GOT3 (cell line): ENCODE measurements at regions not wholly inside any gene's neighbourhood (a gene's known extent, or its start where the extent isn't known, plus 50 kb on each side); places are given as distances from the start of the nearest gene placed in this dataset.

Experiments
- DNase-seq: peaks from one replicate; lab custom pipeline; 2025; ENCODE audit warnings: mixed read lengths; lab: John Stamatoyannopoulos, UW

DNA sequence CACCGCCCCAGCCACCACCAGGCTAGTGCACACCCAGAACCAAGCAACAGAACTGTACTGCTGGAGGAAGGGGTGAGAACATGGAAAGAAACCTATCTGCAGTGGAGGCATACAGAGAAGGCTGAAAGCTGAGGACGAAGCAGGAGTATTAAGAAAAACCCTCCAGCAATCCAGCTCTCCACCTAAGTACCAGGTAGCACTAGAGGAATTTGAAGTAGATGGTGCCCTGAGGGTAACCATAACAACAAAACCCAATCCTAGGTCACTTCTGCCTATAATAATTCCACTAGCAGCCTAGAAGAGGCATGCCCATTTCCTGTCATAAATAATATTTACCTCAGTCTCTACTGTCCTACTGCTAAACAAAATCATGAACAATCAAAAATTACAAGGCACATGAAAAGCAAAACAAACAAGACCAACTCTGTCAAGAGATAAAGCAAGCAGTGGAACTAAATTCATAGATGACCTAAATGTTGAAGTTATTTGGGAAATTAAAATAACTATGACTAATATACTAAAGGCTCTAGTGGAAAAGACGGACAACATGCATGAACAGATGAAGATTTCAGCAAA lies 51.1 kb downstream of the HYCC1 start:
- no peak for DNase-seq

DNA sequence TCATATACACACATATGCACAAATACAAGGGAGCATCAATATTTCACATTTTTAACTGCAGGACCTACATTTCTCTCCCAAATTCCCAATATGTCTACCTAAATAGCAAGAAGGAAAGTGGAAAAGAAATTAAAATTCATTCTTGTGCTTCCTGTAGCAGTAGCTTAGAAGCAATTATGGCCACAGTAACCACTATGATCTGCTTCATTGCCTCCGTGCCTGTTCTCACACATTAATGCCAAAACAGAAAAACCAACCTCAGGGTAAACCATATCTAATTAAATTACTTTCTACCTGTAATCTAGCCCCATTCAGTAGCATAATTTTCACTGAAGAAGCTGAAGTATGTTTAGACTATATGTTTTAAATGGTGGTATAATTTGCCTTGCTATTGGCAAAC lies 55.2 kb downstream of the HYCC1 start:
- DNase-seq, result no peak

DNA sequence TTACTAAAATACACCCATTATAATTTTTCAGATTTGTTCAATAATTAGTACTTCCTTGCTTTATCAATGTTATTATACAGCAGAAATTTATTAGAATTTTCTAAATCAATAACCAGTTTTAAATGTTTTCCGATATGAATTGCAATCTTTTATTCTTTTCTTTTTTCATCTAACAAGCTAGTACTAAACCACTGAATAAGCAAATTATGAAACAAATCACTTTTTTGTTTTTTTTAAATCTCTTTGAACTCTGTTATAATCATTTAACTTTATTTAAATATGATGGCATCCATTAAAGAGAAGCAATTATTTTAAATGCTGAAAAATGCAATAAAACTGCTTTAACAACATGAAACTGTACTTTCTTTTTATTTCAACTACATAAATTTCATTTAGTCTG lies 59.7 kb downstream of the HYCC1 start:
- no peak for DNase-seq

DNA sequence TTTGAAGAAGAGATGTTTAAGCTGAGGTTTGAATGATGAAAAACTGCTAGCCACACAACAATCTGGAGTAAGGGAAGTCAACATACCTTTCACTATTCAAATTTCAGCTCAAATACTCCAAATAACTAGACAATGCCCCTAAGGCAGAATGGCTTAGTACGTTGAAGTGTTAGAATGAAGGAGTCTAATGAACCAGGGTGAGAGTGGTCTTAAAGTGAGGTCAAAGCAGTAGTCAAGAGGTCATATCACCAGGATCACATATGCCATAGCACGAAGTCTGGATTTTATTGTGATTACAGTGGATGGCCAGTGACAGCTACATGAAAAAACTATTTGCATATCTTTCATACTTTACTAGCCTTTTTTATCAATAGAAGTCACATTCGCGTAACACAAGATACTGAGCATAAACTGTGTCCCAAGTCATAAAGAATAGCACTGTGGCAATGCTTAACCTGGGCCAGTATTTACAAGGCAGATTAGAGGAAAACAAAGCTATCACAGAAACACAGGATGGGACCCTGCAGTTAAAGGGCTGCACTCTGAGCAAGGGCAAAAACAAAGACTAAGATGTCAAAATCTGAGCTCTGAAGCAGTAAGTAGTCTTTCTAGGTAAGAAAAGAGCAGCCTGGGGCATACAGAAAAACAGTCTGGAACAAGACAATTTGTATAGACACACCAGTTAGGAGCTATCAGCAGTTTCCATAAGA lies 61.5 kb downstream of the HYCC1 start:
- DNase-seq, result no peak

DNA sequence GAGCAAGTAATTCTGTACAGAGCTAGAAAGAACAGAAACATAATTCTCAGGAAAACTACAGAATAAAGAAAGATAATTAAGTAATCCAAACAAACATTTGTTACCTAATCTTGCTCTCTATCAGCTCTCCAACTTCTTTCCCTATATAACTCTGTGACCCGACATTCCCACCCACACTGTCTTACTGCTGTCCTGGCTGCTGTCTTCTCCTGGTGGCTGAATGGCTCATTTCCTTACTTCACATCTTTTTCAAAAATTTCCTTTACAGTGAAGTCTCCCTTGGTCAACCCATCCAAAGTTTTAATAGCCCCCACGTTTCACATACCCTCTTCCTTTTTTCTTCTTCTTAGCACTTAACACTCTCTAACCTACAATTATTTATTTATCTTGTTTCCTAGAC lies 64.0 kb downstream of the HYCC1 start:
- no peak for DNase-seq

DNA sequence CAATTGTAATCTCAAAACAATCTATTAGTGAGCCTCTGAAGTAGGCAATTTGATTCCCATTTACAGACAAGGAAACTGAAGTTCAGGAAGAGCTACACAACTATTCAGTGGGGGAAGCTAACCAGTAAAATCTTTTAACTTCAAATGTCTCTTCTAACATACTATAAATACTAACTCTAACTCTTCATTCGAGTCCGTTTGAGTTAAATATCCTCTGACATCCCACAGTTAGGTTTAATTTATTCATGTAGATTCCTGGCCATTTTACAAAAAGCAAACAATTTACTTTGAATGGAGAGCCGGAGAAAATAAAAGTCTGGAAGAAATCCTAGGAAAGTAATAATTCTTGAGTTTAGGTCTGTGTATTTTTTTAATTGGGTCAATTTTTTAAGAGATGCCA lies 64.7 kb downstream of the HYCC1 start:
- no peak for DNase-seq

DNA sequence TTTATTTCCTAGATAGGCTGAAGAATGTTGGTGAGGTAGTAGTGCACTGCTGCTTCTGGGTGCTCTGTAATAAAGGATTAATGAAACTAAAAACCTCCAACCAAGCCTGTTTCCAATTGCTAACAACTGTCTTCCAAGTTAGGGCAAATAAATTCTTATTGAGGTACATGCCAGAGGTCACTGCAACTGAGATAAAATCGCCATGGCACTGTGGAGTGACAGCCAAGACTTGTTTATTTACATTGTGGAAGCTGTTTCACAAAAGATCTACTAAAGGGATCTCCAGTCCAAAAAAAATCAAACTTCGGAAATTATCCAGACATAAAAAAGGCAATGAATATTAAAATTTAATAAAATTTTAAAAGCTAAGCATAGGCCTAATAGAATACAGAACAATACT lies 65.2 kb downstream of the HYCC1 start:
- DNase-seq, result no peak

DNA sequence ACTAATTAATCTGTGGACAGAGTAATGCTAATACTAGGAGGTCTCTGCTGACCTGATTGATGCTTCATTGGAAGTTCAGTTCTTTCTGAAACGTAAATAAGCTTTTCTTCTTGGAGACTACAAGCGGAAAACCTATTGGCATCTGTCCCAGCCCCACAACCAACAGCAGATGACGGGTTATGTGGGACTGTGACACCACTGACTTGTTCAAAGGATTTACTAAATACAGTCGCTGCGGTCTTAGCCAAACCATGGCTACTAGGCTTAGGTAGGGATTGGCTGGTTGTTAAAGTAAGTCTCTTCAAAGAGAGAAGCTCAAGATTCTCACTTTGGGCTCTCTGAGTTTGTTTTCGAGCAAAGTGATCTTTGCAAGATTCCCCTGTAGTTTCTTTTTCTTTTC lies 68.3 kb downstream of the HYCC1 start:
- no peak for DNase-seq

DNA sequence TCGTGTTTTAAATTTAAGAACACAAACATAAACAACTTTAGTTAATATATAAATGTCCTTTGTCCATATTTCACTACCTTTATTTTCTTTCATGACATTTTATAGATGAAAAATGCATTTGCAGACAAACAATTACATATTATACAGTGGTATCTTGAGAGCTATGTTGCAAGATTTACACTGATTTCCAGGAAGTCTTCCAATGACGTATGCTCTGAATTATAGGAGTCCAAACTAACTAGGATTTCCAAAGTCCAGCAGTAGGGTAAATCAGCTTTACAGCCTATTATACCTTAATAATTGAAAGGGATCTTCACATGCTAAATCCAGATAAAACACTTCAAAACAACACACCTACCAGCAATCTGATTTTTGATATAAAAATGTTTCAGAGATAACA lies 69.4 kb downstream of the HYCC1 start:
- DNase-seq, result no peak

DNA sequence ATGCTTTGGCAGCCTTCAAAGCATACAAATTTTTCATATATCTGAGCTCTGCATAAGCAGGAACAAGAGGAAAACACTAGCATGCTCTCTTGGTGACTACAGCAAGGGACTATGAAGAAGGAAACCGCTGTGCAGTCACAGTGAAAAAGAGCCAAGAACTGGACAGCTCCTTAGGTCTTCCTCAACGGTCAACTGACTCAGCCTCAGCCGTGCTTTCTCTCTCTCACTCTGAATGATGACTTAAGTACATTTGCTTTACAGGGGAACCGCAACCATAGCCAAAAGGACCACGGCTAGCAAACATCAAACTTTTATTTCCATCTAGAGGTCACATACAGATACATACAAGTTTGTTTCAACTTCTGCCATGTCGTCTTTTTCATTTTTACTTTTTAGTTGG lies 69.9 kb downstream of the HYCC1 start:
- peak; percentile 38 for DNase-seq

DNA sequence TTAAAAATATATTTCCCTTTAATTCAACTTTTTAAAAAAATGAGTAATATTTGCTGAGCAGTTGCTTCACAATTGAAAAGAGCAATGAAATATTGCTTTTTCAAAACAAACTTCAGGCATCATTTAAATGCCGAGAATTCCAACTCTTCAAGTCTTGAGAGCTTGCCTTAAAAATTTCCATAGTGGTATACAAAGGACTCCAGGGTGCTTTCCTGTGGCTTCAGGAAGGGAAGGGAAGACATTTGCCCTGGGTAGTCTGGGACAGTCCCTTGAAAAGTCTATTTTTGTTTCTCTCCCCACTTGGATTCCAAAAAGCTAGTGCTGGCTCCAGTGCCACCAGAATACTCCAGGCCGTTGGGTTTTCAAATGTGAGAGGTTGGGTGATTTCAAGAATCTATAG lies 71.7 kb downstream of the HYCC1 start:
- no peak for DNase-seq

DNA sequence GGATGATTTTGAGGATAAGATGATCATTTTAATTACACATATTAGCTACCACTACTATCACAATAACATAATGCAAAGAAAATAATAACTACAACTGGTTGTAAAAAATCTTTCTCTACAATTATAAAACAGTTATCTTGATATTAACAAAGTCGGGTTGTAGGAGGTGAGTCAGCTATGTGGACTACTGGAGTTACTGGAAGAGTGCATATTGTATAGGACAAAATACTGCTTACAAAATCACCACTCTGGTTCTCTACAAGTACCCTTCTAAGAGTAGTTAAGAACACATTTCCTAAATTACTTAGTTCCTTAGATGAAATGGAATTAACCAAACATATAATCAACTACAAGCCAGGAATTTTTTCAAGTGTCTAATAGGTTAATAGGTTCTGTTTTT lies 74.1 kb downstream of the HYCC1 start:
- DNase-seq, result no peak

DNA sequence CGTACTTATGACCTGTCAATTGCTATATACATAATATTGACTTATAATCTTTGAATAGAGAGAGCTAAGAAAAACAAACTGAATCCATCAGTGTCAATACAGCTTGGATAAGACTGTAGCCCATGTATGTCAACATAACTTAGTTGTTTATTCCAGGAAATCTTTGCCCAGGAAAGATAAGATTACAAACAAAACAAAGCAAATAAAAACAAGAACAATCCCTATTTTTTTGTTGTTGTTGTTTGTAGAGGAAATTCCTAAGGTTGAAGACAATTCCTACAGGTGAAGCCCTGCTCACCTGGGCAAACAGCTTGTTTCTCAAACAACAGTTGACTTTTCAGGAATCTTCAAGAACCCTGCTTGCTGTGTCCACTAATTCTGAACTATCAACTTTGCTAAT lies 76.0 kb downstream of the HYCC1 start:
- no peak for DNase-seq

DNA sequence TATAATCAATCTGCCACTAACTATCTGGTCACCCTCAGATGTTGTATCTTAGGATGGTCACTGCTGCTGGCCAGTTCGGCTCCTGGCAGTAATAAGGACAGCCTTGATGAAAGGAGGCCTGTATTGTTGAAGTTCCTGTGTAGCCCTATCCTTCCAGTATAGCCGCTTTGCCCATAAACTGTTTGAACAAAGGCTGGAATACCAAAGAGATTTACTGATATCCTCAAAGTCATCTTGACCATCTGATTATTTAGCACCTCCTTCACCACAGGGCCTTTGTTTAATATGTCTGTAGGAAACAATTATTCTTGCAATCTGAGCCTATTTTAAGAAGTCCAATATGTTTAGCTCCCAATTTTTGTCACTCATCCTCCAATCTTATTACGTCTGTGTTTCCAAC lies 77.7 kb downstream of the HYCC1 start:
- no peak for DNase-seq

DNA sequence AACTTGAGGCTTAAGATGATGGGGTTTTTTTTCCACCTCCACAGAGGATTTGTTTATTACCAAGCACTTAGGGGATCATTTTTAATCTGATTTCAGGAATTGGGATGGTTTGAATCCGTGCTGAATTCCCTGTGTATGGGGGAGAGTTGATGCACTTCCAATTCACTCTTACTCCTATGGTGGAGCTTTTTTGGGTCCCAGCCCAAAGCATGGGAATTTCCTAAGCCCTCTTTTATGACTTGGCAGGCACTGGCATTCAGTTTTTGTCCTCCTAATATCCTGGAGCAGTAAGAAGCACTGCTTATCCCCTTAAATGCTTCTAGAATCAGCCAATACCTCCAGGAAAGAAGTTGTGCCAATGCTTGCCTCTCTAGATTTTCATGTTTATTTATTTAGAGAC lies 78.7 kb downstream of the HYCC1 start:
- DNase-seq, result no peak

DNA sequence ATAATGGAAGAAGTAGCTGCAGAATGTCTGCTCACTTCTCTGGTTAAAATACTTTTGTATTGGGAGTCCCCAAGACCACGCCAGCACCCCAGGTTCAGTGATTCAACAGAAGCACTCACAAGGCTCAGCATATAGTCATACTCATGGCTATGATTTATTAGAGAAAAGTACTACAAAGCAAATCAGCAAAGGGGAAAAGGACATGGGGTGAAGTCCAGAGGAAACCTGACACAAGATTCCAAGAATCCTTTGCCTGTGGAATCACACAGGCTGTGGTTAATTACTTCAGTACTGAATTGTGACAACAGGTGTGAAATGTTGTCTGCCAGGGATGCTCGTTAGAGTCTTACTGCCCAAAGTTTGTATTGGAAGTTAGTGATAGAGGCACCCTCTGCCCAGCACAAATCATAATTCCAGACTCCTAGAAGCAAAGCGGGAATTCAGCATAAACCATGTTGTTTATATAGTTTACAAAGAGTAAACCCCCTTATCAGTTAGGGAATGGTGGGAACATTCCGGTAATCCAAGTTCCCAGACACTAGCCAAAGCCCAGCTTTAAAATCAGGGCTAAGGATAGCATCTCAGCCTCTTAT lies 79.4 kb downstream of the HYCC1 start:
- no peak for DNase-seq

DNA sequence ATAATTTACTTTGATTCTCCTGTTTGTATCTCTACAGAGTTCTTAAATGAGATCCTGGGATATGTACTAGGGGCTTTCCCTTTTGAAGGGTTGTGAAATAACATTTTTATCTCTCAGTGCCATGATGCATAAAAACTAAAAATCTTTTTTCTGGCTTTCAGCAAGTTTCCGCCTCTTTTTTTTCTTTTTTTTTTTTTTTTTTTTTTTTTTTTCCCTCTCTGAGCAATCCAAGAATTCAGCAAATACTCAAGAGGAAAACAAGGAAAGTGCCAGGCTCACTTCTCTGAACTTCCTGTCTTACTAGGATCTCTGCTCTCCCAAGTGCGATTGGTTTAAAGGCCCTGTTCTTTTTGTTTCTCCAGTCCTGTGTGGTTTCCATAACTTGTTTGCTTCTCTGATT lies 79.9 kb downstream of the HYCC1 start:
- DNase-seq, result no peak

DNA sequence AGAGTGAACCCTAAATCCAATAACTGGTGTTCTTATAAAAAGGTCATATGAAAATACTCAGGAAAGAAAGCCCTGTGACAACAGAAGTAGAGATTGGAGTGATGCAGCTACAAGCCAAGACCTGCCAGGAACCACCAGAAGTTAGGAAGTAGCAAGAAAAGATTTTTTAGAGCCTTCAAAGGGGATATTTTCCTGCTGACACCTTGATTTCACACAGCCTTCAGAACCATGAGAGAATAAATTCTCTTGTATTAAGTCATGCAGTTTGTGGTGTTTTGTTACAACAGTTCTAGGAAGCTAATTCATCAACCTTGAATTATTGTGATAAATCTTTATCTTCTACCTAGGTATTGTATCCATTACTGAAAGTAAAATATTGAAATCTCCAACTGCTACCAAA lies 81.0 kb downstream of the HYCC1 start:
- no peak for DNase-seq

DNA sequence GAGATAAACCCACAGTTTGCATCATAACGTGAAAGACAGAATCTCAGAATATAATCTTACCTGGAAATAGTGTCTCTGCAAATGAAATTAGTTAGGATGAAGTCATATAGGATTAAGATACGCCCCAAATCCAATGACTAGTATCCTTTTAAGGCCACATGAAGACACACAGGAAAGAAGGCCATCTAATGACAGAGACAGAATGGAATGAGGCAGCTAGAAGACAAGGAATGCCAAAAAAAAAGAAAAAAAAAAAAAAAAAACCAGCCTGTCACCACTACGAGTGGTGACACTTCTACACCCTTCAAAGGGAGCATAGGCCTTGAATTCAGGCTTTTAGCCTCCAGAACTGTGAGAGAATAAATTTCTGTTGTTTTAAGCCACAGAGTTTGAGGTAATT lies 82.9 kb downstream of the HYCC1 start:
- DNase-seq, result no peak

DNA sequence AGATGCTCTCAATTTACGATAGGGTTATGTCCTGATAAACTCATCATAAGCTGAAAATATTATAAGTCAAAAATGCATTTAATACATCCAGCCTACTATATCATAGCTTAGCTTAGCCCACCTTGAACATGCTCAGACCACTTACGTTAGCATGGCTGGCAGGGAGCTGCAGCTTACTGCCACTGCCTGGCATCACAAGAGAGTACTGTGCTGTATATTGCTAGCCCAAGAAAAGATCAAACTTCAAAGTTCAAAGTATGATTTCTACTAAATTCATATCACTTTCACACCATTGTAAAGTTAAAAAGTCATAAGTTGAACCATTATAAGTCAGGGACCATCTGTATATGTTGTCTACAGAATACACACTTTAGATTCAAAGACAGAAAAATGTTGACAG lies 91.6 kb downstream of the HYCC1 start:
- DNase-seq, result no peak

DNA sequence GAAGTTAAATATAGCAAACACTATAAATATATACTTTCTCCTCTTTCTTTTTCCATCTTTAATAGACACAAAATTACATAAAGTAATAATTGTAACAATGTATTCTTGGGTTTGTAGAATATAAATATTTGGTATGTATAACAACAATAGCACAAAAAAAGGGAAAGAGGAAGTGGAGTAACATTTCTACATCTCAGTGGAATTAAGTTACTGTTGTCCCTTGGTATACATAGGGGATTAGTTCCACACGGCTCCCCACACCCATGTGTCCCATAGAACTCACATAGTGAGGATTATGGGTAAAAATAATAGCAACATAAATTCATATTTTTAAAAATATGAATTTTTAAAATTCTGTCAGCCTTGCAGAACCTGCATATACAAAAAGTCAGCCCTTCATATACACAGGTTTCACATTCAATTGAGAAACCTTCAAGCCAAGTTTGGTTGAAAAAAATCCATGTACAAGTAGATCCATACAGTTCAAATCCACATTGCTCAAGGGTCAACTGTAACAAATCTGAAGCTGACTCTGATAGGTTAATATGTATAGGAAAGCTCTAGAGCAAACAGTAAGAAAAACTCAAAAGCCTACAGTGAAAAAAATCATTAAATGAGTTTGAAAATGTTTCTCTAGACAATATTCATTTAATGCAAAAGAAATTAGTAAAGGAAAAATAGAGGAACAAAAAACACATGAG lies 92.4 kb downstream of the HYCC1 start:
- no peak for DNase-seq

DNA sequence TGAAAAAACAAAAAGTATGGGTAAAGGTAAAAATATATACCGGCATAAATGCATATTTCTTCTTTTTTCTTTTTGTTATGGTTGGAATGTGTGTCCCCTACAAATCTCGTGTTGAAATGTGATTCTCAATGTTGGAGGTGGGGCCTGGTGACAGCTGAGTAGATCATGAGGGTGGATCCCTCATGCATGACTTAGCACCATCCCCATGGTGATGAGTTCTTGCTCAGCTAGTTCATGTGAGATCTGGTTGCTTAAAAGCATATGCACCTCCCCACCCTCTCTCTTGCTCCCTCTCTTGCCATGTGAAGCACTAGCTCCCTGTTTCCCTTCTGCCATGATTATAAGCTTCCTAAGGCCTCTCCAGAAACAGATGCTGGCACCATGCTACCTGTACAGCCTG lies 93.3 kb downstream of the HYCC1 start:
- no peak for DNase-seq

DNA sequence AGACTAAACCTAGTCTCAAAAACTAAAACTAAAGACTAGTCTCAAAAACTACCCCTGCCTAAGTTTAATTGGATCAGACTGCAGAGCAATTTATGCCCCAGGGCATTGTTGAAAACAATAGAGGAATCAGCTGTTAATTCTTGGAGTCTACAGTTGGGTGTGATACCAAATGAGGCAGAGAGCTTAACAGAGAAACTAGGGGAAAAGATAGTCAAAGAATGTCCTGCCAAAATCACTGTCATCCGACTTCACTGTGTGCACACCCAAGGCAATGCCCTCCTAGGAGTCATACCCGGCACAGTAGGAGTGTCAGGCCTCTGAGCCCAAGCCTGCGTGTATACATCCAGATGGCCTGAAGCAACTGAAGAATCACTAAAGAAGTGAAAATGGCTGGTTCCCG lies 90.5 kb upstream of the TOMM7 start:
- DNase-seq, result no peak
